HCT116 (cell line): ENCODE measurements at regions not wholly inside any gene's neighbourhood (a gene's known extent, or its start where the extent isn't known, plus 50 kb on each side); places are given as distances from the start of the nearest gene placed in this dataset.

ENCODE experiments used
- CBX3 ChIP-seq: IDR thresholded peaks from 2 replicates; pipeline ENCODE4 v1.6.1; 2012; ENCODE audit warnings: low read depth
- CEBPB ChIP-seq: IDR thresholded peaks from 2 replicates; pipeline ENCODE4 v1.6.1; 2012; ENCODE audit warnings: low read depth
- CTCF ChIP-seq, 3 experiments: fragments of 200-600 bp in 1 of 3; sonication (generic) in 1 of 3; IDR thresholded peaks in 2 of 3; conservative IDR thresholded peaks in 1 of 3; 2 replicates each; pipeline ENCODE4 v1.5.1; 2012 to 2017; ENCODE audit warnings: low read depth in 2 of 3, low read length in 2 of 3, antibody characterized with exemption in 1 of 3, borderline replicate concordance in 1 of 3, control low read depth in 1 of 3, mild to moderate bottlenecking in 1 of 3, mixed read lengths in 1 of 3, mixed run types in 1 of 3, moderate library complexity in 1 of 3; ENCODE audit not compliant: insufficient read depth in 1 of 3
- ELF1 ChIP-seq: IDR thresholded peaks from 2 replicates; pipeline ENCODE4 v1.6.1; 2012; ENCODE audit warnings: low read depth, borderline replicate concordance
- EZH2 ChIP-seq: fragments of 200-600 bp; sonication (generic); IDR thresholded peaks from 2 replicates; pipeline ENCODE4 v1.6.1; 2017; ENCODE audit warnings: antibody characterized with exemption, mixed run types
- POLR2A ChIP-seq: IDR thresholded peaks from 2 replicates; pipeline ENCODE4 v1.7.0; 2011; ENCODE audit warnings: borderline replicate concordance; ENCODE audit not compliant: insufficient read depth, insufficient read length; ENCODE audit errors: extremely low read depth
- POLR2AphosphoS5 ChIP-seq: IDR thresholded peaks from 2 replicates; pipeline ENCODE4 v1.6.1; 2011; ENCODE audit warnings: mild to moderate bottlenecking, low read depth, low read length, moderate library complexity
- REST ChIP-seq: IDR thresholded peaks from 2 replicates; pipeline ENCODE4 v1.6.1; 2012; ENCODE audit warnings: low read depth
- SP1 ChIP-seq: IDR thresholded peaks from 2 replicates; pipeline ENCODE4 v1.6.1; 2012; ENCODE audit warnings: low read depth
- SRF ChIP-seq: IDR thresholded peaks from 2 replicates; pipeline ENCODE4 v1.6.1; 2012; ENCODE audit warnings: low read depth

- TF ChIP-seq ELF1 (no peak), POLR2A (no peak), SRF (no peak), CTCF (IDR thresholded peaks at IDR 0.05 in 2 of 3, conservative IDR thresholded peaks at IDR 0.05 in 1 of 3; ENCODE audit: borderline replicate concordance in 1 of 3, insufficient read depth in 1 of 3, low read depth in 2 of 3, low read length in 2 of 3) (no peak), SP1 (no peak), EZH2 (no peak), POLR2AphosphoS5 (no peak), CEBPB (no peak), CBX3 (no peak), REST (no peak)
These were observed 154.0 kb downstream of the ABHD5 start for GRCh38 chr3:43844757-43845156.
